Naive thymus-derived CD4-positive, alpha-beta T cell (primary cell): ENCODE measurements at regions not wholly inside any gene's neighbourhood (a gene's known extent, or its start where the extent isn't known, plus 50 kb on each side); places are given as distances from the start of the nearest gene placed in this dataset.
"Not testable (repeated sequence)": the region's sequence is repeated elsewhere in the genome, so short reads cannot be mapped to it uniquely, and the experiment has no call there.

Experiments used
- ATAC-seq: fragments of 150-1000 bp; cut with Tn5 transposase; 2 replicates; pipeline ENCODE4 v1.10.0; 2021; ENCODE audit warnings: mild to moderate bottlenecking, moderate library complexity
- CTCF ChIA-PET: fragments of 350-600 bp; sonication (Branson Sonifier 250); formaldehyde crosslinking; loops from one replicate; lab custom pipeline; 2021; ENCODE audit warnings: antibody characterized with exemption; lab: Charles Lee
- POLR2A ChIA-PET: fragments of 350-600 bp; sonication (Branson Sonifier 250); formaldehyde crosslinking; loops from one replicate; lab custom pipeline; 2021; ENCODE audit warnings: antibody characterized with exemption, inconsistent platforms; lab: Charles Lee
- DNase-seq, 9 donors: peaks; one replicate each; pipeline versions ENCODE4 v3.0.0 to v3.0.0-alpha.2; 2020 to 2022; ENCODE audit warnings: mixed read lengths in 1 of 9
- H3K27ac ChIP-seq: one replicate; pipeline ENCODE4 v1.7.0; 2013; ENCODE audit warnings: mild to moderate bottlenecking, low read depth, low read length, moderate library complexity
- H3K27me3 ChIP-seq, 2 donors: one replicate each; pipeline ENCODE4 v1.7.0; 2013; ENCODE audit warnings: low read length in 2 of 2, mild to moderate bottlenecking in 2 of 2, moderate library complexity in 2 of 2; ENCODE audit not compliant: control insufficient read depth in 2 of 2, insufficient read depth in 2 of 2
- H3K36me3 ChIP-seq, 3 experiments: 1 replicate in 2 of 3; 2 replicates in 1 of 3; pipeline ENCODE4 v1.7.0; 2013; ENCODE audit warnings: low read length in 3 of 3, mild to moderate bottlenecking in 3 of 3, moderate library complexity in 1 of 3; ENCODE audit not compliant: insufficient read depth in 3 of 3, control insufficient read depth in 2 of 3
- H3K4me1 ChIP-seq, 2 donors: one replicate each; pipeline ENCODE4 v1.7.0; 2013; ENCODE audit warnings: low read length in 2 of 2, mild to moderate bottlenecking in 2 of 2, moderate library complexity in 1 of 2; ENCODE audit not compliant: control insufficient read depth in 2 of 2, insufficient read depth in 2 of 2
- H3K4me3 ChIP-seq: 2 replicates; pipeline ENCODE4 v1.7.0; 2013; ENCODE audit warnings: mild to moderate bottlenecking, low read length
- H3K9me3 ChIP-seq, 3 experiments: 1 replicate in 2 of 3; 2 replicates in 1 of 3; pipeline ENCODE4 v1.7.0; 2013; ENCODE audit warnings: low read length in 3 of 3; ENCODE audit not compliant: control insufficient read depth in 2 of 3
- H3K27ac Mint-ChIP-seq, 9 donors: one replicate each; pipeline ENCODE4 v1.8.0; 2020 to 2022; ENCODE audit warnings: mixed read lengths in 9 of 9, mild to moderate bottlenecking in 8 of 9, moderate library complexity in 5 of 9, inconsistent platforms in 2 of 9
- H3K27me3 Mint-ChIP-seq, 5 donors: one replicate each; pipeline ENCODE4 v1.8.0; 2021 to 2022; ENCODE audit warnings: mixed read lengths in 5 of 5, mild to moderate bottlenecking in 1 of 5
- H3K36me3 Mint-ChIP-seq, 5 donors: one replicate each; pipeline ENCODE4 v1.8.0; 2020 to 2022; ENCODE audit warnings: mixed read lengths in 5 of 5, mild to moderate bottlenecking in 3 of 5, inconsistent platforms in 1 of 5
- H3K4me1 Mint-ChIP-seq, 7 donors: one replicate each; pipeline ENCODE4 v1.8.0; 2020 to 2022; ENCODE audit warnings: mixed read lengths in 7 of 7, mild to moderate bottlenecking in 3 of 7, inconsistent platforms in 1 of 7
- H3K4me3 Mint-ChIP-seq, 10 donors: one replicate each; pipeline ENCODE4 v1.8.0; 2020 to 2022; ENCODE audit warnings: mild to moderate bottlenecking in 10 of 10, mixed read lengths in 10 of 10, moderate library complexity in 6 of 10, inconsistent platforms in 2 of 10
- H3K9me3 Mint-ChIP-seq, 11 donors: one replicate each; pipeline ENCODE4 v1.8.0; 2020 to 2022; ENCODE audit warnings: mixed read lengths in 11 of 11, mild to moderate bottlenecking in 4 of 11, inconsistent platforms in 1 of 11, moderate library complexity in 1 of 11
- intact Hi-C, 2 donors: fragments of 100-400 bp; cut with micrococcal nuclease; formaldehyde crosslinking; loops; one replicate each; pipeline ENCODE4 v1.15.1; 2023

DNA sequence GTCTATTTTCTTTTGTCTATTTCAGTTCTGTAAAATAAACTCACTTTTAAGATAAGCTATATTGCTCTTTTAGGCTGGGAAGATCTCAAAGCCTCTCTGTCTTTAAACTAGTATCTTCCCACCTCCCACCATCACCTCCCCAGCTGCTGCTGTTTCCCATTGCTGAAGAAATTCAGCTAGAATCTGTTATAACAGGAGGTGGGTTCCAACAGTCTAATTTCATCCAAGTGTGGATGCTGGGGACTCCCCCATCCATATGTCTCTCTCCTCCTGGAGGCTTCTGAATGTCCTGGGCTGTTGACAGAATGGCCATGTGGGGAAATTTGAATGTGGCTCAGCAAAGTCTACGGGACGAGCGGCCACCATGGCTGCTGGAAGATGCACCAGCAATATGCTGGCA lies 301.0 kb downstream of the RASEF start:
- ATAC-seq = no peak
- no peak overlapping the region for H3K27ac Mint-ChIP-seq
- no peak overlapping the region for H3K27ac ChIP-seq
- peaks cover 0 to 2% (median 0%) of the 10 kb centered on the region in 5 donors for H3K36me3 Mint-ChIP-seq
- peaks cover 0 to 8% (median 3%) of the 10 kb centered on the region in 11 donors for H3K9me3 Mint-ChIP-seq
- no peak overlapping the region for H3K4me3 ChIP-seq
- DNase-seq = no peak
- H3K27me3 ChIP-seq = no peaks in the 10 kb centered on the region
- intact Hi-C loops = no loop called here
- peaks cover 0 to 3% (median 0%) of the 10 kb centered on the region in 5 donors for H3K27me3 Mint-ChIP-seq
- CTCF ChIA-PET = interaction anchor here (0.5 kb wide), 1 partner anchor 1544 kb away, joined by 3 read pairs; no protein-coding TSS in a partner anchor
- H3K4me3 Mint-ChIP-seq = no peak overlapping the region
- H3K4me1 Mint-ChIP-seq = no peaks in the 10 kb centered on the region
- no peaks in the 10 kb centered on the region for H3K9me3 ChIP-seq
- H3K4me1 ChIP-seq = no peaks in the 10 kb centered on the region
- H3K36me3 ChIP-seq = no peaks in the 10 kb centered on the region
- POLR2A ChIA-PET = no interaction called here

DNA sequence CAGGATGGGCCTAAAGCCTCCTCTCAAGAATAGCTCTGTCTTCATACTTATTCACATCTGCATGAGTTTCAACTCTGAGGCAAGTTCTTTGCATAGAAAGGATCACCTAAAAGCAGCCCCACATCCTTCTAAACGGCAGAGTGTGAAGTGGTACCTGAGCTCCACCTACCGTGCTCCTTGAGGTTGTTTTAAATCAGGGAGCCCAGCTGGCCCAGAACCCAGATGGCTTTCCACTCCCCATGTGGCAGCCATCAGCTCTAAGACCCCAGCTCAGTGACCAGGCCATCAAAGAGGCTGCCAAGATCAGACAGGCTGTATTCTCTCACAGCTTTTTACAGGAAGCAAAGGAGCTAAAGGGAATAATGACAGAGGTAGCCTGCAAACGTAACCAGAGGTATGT lies 299.3 kb downstream of the RASEF start:
- Histone ChIP-seq H3K4me3 (no peak overlapping the region), H3K9me3 (no peaks in the 10 kb centered on the region), H3K27ac (no peak overlapping the region), H3K4me1 (no peaks in the 10 kb centered on the region), H3K36me3 (no peaks in the 10 kb centered on the region), H3K27me3 (no peaks in the 10 kb centered on the region)
- ATAC-seq (no peak), DNase-seq (no peak)
- intact Hi-C loops = no loop called here
- H3K27ac Mint-ChIP-seq = no peak overlapping the region
- peaks cover 0 to 4% (median 0%) of the 10 kb centered on the region in 5 donors for H3K36me3 Mint-ChIP-seq
- peaks cover 0 to 19% (median 3%) of the 10 kb centered on the region in 11 donors for H3K9me3 Mint-ChIP-seq
- peaks cover 0 to 3% (median 0%) of the 10 kb centered on the region in 5 donors for H3K27me3 Mint-ChIP-seq
- H3K4me1 Mint-ChIP-seq = no peaks in the 10 kb centered on the region
- no peak overlapping the region for H3K4me3 Mint-ChIP-seq
- CTCF ChIA-PET = no interaction called here
- POLR2A ChIA-PET = no interaction called here

DNA sequence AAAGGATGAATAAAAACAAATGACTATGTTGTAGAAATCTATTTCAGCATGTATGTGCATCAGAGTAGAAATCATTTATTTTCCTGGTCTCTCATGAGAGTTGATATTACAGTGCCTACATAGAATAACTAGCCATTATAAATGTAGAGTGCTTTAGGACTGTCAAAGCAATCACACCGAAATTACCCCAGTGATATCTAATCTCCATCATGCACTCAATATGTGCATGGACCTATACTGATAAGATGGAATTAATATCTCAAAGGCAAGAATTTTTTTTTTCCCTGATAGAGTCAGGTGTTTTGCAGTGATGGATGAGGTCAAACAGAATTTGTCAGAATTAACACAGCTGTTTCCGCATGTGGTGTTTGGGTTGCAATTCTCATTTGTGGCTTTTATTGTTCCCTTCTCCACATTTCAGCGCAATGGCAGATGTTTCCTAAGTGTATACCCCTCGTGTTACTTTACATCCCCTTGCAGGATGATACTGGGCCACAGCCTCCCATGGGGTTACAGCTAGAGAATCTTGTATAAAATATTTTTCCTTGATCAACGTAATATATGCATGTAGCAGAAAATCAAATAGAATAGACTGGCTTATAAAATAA lies 298.8 kb downstream of the RASEF start:
- no peak overlapping the region for H3K27ac ChIP-seq
- no peaks in the 10 kb centered on the region for H3K9me3 ChIP-seq
- H3K36me3 Mint-ChIP-seq = peaks cover 0 to 4% (median 0%) of the 10 kb centered on the region in 5 donors
- no peak overlapping the region for H3K27ac Mint-ChIP-seq
- no peaks in the 10 kb centered on the region for H3K27me3 ChIP-seq
- peaks cover 0 to 23% (median 3%) of the 10 kb centered on the region in 11 donors for H3K9me3 Mint-ChIP-seq
- no peaks in the 10 kb centered on the region for H3K4me1 Mint-ChIP-seq
- ChIA-PET CTCF (no interaction called here), POLR2A (no interaction called here)
- ATAC-seq (no peak), DNase-seq (no peak)
- H3K4me3 Mint-ChIP-seq = no peak overlapping the region
- no peaks in the 10 kb centered on the region for H3K36me3 ChIP-seq
- intact Hi-C loops = no loop called here
- H3K4me3 ChIP-seq = no peak overlapping the region
- peaks cover 0 to 3% (median 0%) of the 10 kb centered on the region in 5 donors for H3K27me3 Mint-ChIP-seq
- no peaks in the 10 kb centered on the region for H3K4me1 ChIP-seq

DNA sequence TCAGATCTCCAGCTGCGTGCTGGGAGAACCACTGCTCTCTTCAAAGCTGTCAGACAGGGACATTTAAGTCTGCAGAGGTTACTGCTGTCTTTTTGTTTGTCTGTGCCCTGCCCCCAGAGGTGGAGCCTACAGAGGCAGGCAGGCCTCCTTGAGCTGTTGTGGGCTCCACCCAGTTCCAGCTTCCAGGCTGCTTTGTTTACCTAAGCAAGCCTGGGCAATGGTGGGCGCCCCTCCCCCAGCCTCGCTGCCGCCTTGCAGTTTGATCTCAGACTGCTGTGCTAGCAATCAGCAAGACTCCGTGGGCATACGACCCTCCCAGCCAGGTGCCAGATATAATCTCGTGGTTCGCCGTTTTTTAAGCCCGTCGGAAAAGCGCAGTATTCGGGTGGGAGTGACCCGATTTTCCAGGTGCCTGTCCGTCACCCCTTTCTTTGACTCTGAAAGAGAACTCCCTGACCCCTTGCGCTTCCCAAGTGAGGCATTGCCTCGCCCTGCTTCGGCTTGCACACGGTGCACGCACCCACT lies 288.2 kb downstream of the RASEF start:
- CTCF ChIA-PET, H3K4me1 ChIP-seq, H3K4me3 Mint-ChIP-seq, H3K27ac Mint-ChIP-seq, DNase-seq, intact Hi-C loops, H3K9me3 ChIP-seq, H3K4me3 ChIP-seq, H3K36me3 ChIP-seq, H3K4me1 Mint-ChIP-seq, H3K27me3 Mint-ChIP-seq, H3K27ac ChIP-seq, H3K27me3 ChIP-seq, ATAC-seq, H3K36me3 Mint-ChIP-seq, POLR2A ChIA-PET: not testable (repeated sequence)
- H3K9me3 Mint-ChIP-seq = peaks cover 0 to 11% (median 5%) of the 10 kb centered on the region in 11 donors

DNA sequence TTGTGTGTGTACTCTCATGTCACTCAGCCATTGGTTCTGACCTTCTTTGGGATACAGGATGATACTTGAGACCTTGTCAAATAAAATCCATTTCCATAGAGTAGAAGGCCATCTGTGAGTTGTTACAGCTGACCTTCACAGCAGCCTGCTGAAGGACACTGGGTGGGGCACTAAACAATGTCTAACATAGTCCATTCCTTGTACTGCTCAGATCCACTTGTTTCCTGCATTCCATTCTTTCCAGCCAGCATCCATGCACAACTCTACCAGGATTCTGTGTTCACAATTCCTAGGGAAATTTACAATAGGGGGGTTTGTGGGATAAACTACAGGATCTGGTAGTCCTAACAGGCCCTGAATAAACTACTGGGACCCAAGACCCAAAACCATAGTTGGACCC lies 286.4 kb downstream of the RASEF start:
- Mint-ChIP-seq H3K27ac (no peak overlapping the region), H3K9me3 (peaks cover 0 to 11% (median 5%) of the 10 kb centered on the region in 11 donors), H3K4me3 (no peak overlapping the region), H3K4me1 (no peaks in the 10 kb centered on the region), H3K36me3 (peaks cover 0 to 4% (median 0%) of the 10 kb centered on the region in 5 donors), H3K27me3 (peaks cover 0 to 8% (median 0%) of the 10 kb centered on the region in 5 donors)
- no peak overlapping the region for H3K4me3 ChIP-seq
- no peaks in the 10 kb centered on the region for H3K4me1 ChIP-seq
- H3K9me3 ChIP-seq = no peaks in the 10 kb centered on the region
- no peaks in the 10 kb centered on the region for H3K36me3 ChIP-seq
- ATAC-seq (no peak), DNase-seq (no peak)
- ChIA-PET CTCF (no interaction called here), POLR2A (no interaction called here)
- intact Hi-C loops = no loop called here
- no peak overlapping the region for H3K27ac ChIP-seq
- H3K27me3 ChIP-seq = no peaks in the 10 kb centered on the region

DNA sequence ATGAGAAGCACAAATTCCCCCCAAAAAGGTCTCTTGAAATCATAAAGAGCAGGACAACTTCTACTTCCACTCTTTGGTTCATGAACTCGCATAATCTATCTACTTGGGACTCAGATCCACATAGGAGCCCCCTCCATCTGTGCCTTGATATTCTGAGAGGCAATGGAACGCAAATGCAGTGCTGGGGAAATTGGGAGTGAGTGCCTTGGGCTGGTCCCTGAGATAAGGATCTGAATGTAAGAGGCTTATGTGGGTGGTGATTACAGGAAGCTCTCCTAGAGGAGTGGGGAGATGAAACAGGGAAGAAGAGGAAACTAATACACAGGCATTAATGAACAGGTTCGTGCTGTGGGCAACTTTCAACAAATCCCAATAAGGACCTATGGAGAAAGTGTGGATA lies 285.6 kb downstream of the RASEF start:
- ATAC-seq = no peak
- Mint-ChIP-seq H3K4me1 (no peaks in the 10 kb centered on the region), H3K27me3 (peaks cover 0 to 8% (median 0%) of the 10 kb centered on the region in 5 donors), H3K4me3 (no peak overlapping the region), H3K9me3 (peaks cover 0 to 17% (median 8%) of the 10 kb centered on the region in 11 donors), H3K36me3 (peaks cover 0 to 4% (median 0%) of the 10 kb centered on the region in 5 donors), H3K27ac (no peak overlapping the region)
- H3K27ac ChIP-seq = no peak overlapping the region
- no peaks in the 10 kb centered on the region for H3K27me3 ChIP-seq
- no peaks in the 10 kb centered on the region for H3K4me1 ChIP-seq
- no peak for DNase-seq
- CTCF ChIA-PET = no interaction called here
- H3K4me3 ChIP-seq = no peak overlapping the region
- intact Hi-C loops = no loop called here
- H3K36me3 ChIP-seq = no peaks in the 10 kb centered on the region
- H3K9me3 ChIP-seq = no peaks in the 10 kb centered on the region
- POLR2A ChIA-PET = no interaction called here

DNA sequence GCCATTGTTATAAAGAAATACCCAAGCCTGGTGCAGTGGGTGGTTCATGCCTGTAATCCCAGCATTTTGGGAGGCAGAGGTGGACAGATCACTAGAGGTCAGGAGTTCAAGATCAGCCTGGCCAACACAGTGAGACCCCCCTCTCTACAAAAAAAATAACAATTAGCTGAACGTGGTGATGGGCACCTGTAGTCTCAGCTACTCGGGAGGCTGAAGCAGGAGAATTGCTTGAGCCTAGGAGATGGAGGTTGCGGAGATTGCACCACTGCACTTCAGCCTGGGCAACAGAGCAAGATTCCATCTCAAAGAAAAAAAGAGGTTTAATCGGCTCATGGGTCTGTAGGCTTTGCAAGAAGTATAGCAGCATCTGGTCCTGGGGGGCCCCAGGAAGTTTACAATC lies 284.0 kb downstream of the RASEF start:
- not testable (repeated sequence) for H3K4me1 ChIP-seq

More for the DNA sequence above, 284.0 kb downstream of the RASEF start:
- H3K36me3 Mint-ChIP-seq, DNase-seq, H3K4me3 ChIP-seq, H3K4me1 Mint-ChIP-seq, POLR2A ChIA-PET, H3K27me3 Mint-ChIP-seq, H3K9me3 ChIP-seq, H3K27ac ChIP-seq, H3K36me3 ChIP-seq, intact Hi-C loops, H3K27me3 ChIP-seq, H3K27ac Mint-ChIP-seq, ATAC-seq, H3K4me3 Mint-ChIP-seq, CTCF ChIA-PET: not testable (repeated sequence)
- peaks cover 0 to 22% (median 6%) of the 10 kb centered on the region in 11 donors for H3K9me3 Mint-ChIP-seq
